ENCODE measurements at regions not wholly inside any gene's neighbourhood (a gene's known extent, or its start where the extent isn't known, plus 50 kb on each side); places are given as distances from the start of the nearest gene placed in this dataset.
A peak's percentile ranks its signal among the peaks of the same experiment; 100 is the strongest.
"Not testable (repeated sequence)": the region's sequence is repeated elsewhere in the genome, so short reads cannot be mapped to it uniquely, and the experiment has no call there.

GRCh38 chr6:154933181-154933827 is 61.8 kb upstream of the TIAM2 start:
- peak in 1 of 2 donors; percentile 82 for DNase-seq (ENCODE audit: low read depth in 2 of 2)
- no peak overlapping the region for H2AFZ ChIP-seq (ENCODE audit: low read length)
- H3K27me3 ChIP-seq (ENCODE audit: control insufficient read depth, insufficient read depth, low read length), result no peaks in the 10 kb centered on the region
- H3K9me3 ChIP-seq (ENCODE audit: control insufficient read depth, insufficient read depth, low read depth, low read length), result no peaks in the 10 kb centered on the region
- TF ChIP-seq, protein P1, sequence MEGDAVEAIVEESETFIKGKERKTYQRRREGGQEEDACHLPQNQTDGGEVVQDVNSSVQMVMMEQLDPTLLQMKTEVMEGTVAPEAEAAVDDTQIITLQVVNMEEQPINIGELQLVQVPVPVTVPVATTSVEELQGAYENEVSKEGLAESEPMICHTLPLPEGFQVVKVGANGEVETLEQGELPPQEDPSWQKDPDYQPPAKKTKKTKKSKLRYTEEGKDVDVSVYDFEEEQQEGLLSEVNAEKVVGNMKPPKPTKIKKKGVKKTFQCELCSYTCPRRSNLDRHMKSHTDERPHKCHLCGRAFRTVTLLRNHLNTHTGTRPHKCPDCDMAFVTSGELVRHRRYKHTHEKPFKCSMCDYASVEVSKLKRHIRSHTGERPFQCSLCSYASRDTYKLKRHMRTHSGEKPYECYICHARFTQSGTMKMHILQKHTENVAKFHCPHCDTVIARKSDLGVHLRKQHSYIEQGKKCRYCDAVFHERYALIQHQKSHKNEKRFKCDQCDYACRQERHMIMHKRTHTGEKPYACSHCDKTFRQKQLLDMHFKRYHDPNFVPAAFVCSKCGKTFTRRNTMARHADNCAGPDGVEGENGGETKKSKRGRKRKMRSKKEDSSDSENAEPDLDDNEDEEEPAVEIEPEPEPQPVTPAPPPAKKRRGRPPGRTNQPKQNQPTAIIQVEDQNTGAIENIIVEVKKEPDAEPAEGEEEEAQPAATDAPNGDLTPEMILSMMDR (conservative IDR thresholded peaks at IDR 0.05 in 1 of 2, IDR thresholded peaks at IDR 0.05 in 1 of 2; ENCODE audit: low read depth in 1 of 2, low read length in 2 of 2), result no peak
- no peak for TF ChIP-seq EZH2 (IDR thresholded peaks at IDR 0.05; ENCODE audit: low read length, missing control alignments)
- H3K4me2 ChIP-seq (ENCODE audit: extremely low read depth, insufficient read depth, low read length), result peak overlapping the region; percentile 46
- no peak overlapping the region for H3K9ac ChIP-seq (ENCODE audit: insufficient read depth, low read length)
- no peaks in the 10 kb centered on the region for H4K20me1 ChIP-seq (ENCODE audit: control insufficient read depth, extremely low read depth, insufficient read depth, low read length)
- no peak overlapping the region for H3K4me3 ChIP-seq (replicated peaks in 1 of 4; ENCODE audit: control extremely low read depth in 1 of 4, insufficient read depth in 1 of 4, low read depth in 3 of 4, low read length in 4 of 4)
- H3K27ac ChIP-seq (ENCODE audit: insufficient read depth, low read length), result no peak overlapping the region
- H3K79me2 ChIP-seq (ENCODE audit: control insufficient read depth, insufficient read depth, low read length), result no peaks in the 10 kb centered on the region
- H3K36me3 ChIP-seq (ENCODE audit: control insufficient read depth, insufficient read depth, low read length), result no peaks in the 10 kb centered on the region
- H3K4me1 ChIP-seq (ENCODE audit: control insufficient read depth, extremely low read depth, insufficient read depth, low read length), result peaks cover 8% of the 10 kb centered on the region

GRCh38 chr6:154937306-154938220 is 57.6 kb upstream of the TIAM2 start:
- H3K27ac ChIP-seq (ENCODE audit: insufficient read depth, low read length), result peak overlapping the region; percentile 10
- no peak overlapping the region for H2AFZ ChIP-seq (ENCODE audit: low read length)
- peaks cover 3% of the 10 kb centered on the region for H3K4me1 ChIP-seq (ENCODE audit: control insufficient read depth, extremely low read depth, insufficient read depth, low read length)
- H4K20me1 ChIP-seq (ENCODE audit: control insufficient read depth, extremely low read depth, insufficient read depth, low read length), result no peaks in the 10 kb centered on the region
- no peaks in the 10 kb centered on the region for H3K79me2 ChIP-seq (ENCODE audit: control insufficient read depth, insufficient read depth, low read length)
- TF ChIP-seq, protein P1 (conservative IDR thresholded peaks at IDR 0.05 in 1 of 2, IDR thresholded peaks at IDR 0.05 in 1 of 2; ENCODE audit: low read depth in 1 of 2, low read length in 2 of 2), result no peak
- TF ChIP-seq EZH2 (IDR thresholded peaks at IDR 0.05; ENCODE audit: low read length, missing control alignments), result no peak
- DNase-seq (ENCODE audit: low read depth in 2 of 2), result peak; percentile 58 to 70
- H3K9ac ChIP-seq (ENCODE audit: insufficient read depth, low read length), result no peak overlapping the region
- no peaks in the 10 kb centered on the region for H3K9me3 ChIP-seq (ENCODE audit: control insufficient read depth, insufficient read depth, low read depth, low read length)
- H3K27me3 ChIP-seq (ENCODE audit: control insufficient read depth, insufficient read depth, low read length), result no peaks in the 10 kb centered on the region
- H3K4me3 ChIP-seq (replicated peaks in 1 of 4; ENCODE audit: control extremely low read depth in 1 of 4, insufficient read depth in 1 of 4, low read depth in 3 of 4, low read length in 4 of 4), result no peak overlapping the region
- peak overlapping the region; percentile 13 for H3K4me2 ChIP-seq (ENCODE audit: extremely low read depth, insufficient read depth, low read length)
- H3K36me3 ChIP-seq (ENCODE audit: control insufficient read depth, insufficient read depth, low read length), result no peaks in the 10 kb centered on the region

- Histone ChIP-seq H3K9ac (ENCODE audit: insufficient read depth, low read length) (no peak overlapping the region), H3K9me3 (ENCODE audit: control insufficient read depth, insufficient read depth, low read depth, low read length) (no peaks in the 10 kb centered on the region), H3K4me1 (ENCODE audit: control insufficient read depth, extremely low read depth, insufficient read depth, low read length) (peaks cover 3% of the 10 kb centered on the region), H4K20me1 (ENCODE audit: control insufficient read depth, extremely low read depth, insufficient read depth, low read length) (no peaks in the 10 kb centered on the region), H3K4me3 (replicated peaks in 1 of 4; ENCODE audit: control extremely low read depth in 1 of 4, insufficient read depth in 1 of 4, low read depth in 3 of 4, low read length in 4 of 4) (no peak overlapping the region), H3K4me2 (ENCODE audit: extremely low read depth, insufficient read depth, low read length) (no peak overlapping the region), H2AFZ (ENCODE audit: low read length) (no peak overlapping the region), H3K36me3 (ENCODE audit: control insufficient read depth, insufficient read depth, low read length) (no peaks in the 10 kb centered on the region), H3K27ac (ENCODE audit: insufficient read depth, low read length) (no peak overlapping the region), H3K79me2 (ENCODE audit: control insufficient read depth, insufficient read depth, low read length) (no peaks in the 10 kb centered on the region), H3K27me3 (ENCODE audit: control insufficient read depth, insufficient read depth, low read length) (no peaks in the 10 kb centered on the region)
- no peak for TF ChIP-seq EZH2 (IDR thresholded peaks at IDR 0.05; ENCODE audit: low read length, missing control alignments)
- TF ChIP-seq, protein P1 (conservative IDR thresholded peaks at IDR 0.05 in 1 of 2, IDR thresholded peaks at IDR 0.05 in 1 of 2; ENCODE audit: low read depth in 1 of 2, low read length in 2 of 2), result no peak
- DNase-seq (ENCODE audit: low read depth in 2 of 2), result no peak
Observed at GRCh38 chr6:154938221-154938580, 56.9 kb upstream of the TIAM2 start.

DNA sequence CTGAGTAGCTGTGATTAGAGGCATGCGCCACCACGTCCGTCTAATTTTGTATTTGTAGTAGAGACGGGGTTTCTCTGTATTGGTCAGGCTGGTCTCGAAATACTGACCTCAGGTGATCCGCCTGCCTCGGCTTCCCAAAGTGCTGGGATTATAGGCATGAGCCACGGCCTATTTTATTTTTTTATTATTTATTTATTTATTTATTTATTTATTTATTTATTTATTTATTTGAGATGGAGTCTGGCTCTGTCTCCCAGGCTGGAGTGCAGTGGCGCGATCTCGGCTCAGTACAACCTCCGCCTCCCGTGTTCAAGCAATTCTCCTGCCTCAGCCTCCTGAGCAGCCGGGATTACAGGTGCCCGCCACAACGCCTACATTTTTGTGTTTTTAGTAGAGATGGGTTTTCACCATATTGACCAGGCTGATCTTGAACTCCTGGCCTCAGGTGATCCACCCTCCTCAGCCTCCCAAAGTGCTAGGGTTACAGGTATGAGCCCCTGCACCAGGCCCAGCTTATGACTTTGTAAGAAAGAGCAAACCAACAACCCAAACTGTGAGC is 56.3 kb upstream of the TIAM2 start:
- not testable (repeated sequence) for H2AFZ ChIP-seq (ENCODE audit: low read length); H3K4me2 ChIP-seq (ENCODE audit: extremely low read depth, insufficient read depth, low read length); H4K20me1 ChIP-seq (ENCODE audit: control insufficient read depth, extremely low read depth, insufficient read depth, low read length); H3K9me3 ChIP-seq (ENCODE audit: control insufficient read depth, insufficient read depth, low read depth, low read length); H3K27me3 ChIP-seq (ENCODE audit: control insufficient read depth, insufficient read depth, low read length); DNase-seq (ENCODE audit: low read depth in 2 of 2); H3K79me2 ChIP-seq (ENCODE audit: control insufficient read depth, insufficient read depth, low read length); H3K4me1 ChIP-seq (ENCODE audit: control insufficient read depth, extremely low read depth, insufficient read depth, low read length); H3K4me3 ChIP-seq (replicated peaks in 1 of 4; ENCODE audit: control extremely low read depth in 1 of 4, insufficient read depth in 1 of 4, low read depth in 3 of 4, low read length in 4 of 4); H3K27ac ChIP-seq (ENCODE audit: insufficient read depth, low read length); H3K36me3 ChIP-seq (ENCODE audit: control insufficient read depth, insufficient read depth, low read length); H3K9ac ChIP-seq (ENCODE audit: insufficient read depth, low read length)

Data from fibroblast of lung (primary cell).